SK-N-SH treated with all-trans-retinoic acid at 6 μM for 48 hours (cell line): ENCODE measurements at regions not wholly inside any gene's neighbourhood (a gene's known extent, or its start where the extent isn't known, plus 50 kb on each side); places are given as distances from the start of the nearest gene placed in this dataset.
A peak's percentile ranks its signal among the peaks of the same experiment; 100 is the strongest.

Experiments used
- ATAC-seq: fragments of 200-7000 bp; cut with Tn5 transposase; 3 replicates; pipeline ENCODE4 v1.9.1; 2020; ENCODE audit warnings: mild to moderate bottlenecking, moderate library complexity
- CSRNP3 ChIP-seq: fragments of 250-450 bp; sonication (Bioruptor Pico); IDR thresholded peaks from 2 replicates; pipeline ENCODE4 v1.5.1; 2021; ENCODE audit warnings: mild to moderate bottlenecking, moderate library complexity
- ISL1 ChIP-seq: fragments of 250-450 bp; sonication (Bioruptor Pico); IDR thresholded peaks from 2 replicates; pipeline ENCODE4 v2.1.2; 2022; ENCODE audit warnings: mild to moderate bottlenecking, moderate library complexity
- SNAI2 ChIP-seq: fragments of 250-450 bp; sonication (Bioruptor Pico); IDR thresholded peaks from 2 replicates; pipeline ENCODE4 v1.5.0; 2020; ENCODE audit warnings: mild to moderate bottlenecking, moderate library complexity
- TOX ChIP-seq: fragments of 250-450 bp; sonication (Bioruptor Pico); IDR thresholded peaks from 2 replicates; pipeline ENCODE4 v1.8.0; 2021; ENCODE audit warnings: mild to moderate bottlenecking, moderate library complexity, borderline replicate concordance
- TSHZ2 ChIP-seq: fragments of 250-450 bp; sonication (Bioruptor Pico); IDR thresholded peaks from 2 replicates; pipeline ENCODE4 v1.5.0; 2020; ENCODE audit warnings: mild to moderate bottlenecking, moderate library complexity

GRCh38 chr12:45674181-45674977 lies 55.1 kb upstream of the ARID2 start:
- ATAC-seq, result peak; percentile 87
- TF ChIP-seq CSRNP3 (no peak), SNAI2 (CRISPR knock-in tag) (no peak), ISL1 (CRISPR knock-in tag) (peak; percentile 71)

- TF ChIP-seq TOX (CRISPR knock-in tag) (no peak), TSHZ2 (CRISPR knock-in tag) (no peak)
- TF ChIP-seq, all 23 proteins: peak for 0
- no peak for ATAC-seq
Measured at GRCh38 chr12:45675534-45675933, 54.0 kb upstream of the ARID2 start.
